Neural cell (in vitro differentiated cells): ENCODE measurements at regions not wholly inside any gene's neighbourhood (a gene's known extent, or its start where the extent isn't known, plus 50 kb on each side); places are given as distances from the start of the nearest gene placed in this dataset.

Experiments
- EP300 ChIP-seq: fragments of 450-650 bp; conservative IDR thresholded peaks from 2 replicates; pipeline ENCODE4 v1.6.1; 2014; ENCODE audit warnings: antibody characterized with exemption, mild to moderate bottlenecking, moderate library complexity; ENCODE audit not compliant: poor library complexity, severe bottlenecking
- EZH2 ChIP-seq: fragments of 200-600, 300-800 bp; shearing (Covaris generic), sonication (generic); IDR thresholded peaks from 2 replicates; pipeline ENCODE4 v1.6.1; 2014; ENCODE audit warnings: antibody characterized with exemption, low read length, borderline replicate concordance, mild to moderate bottlenecking; ENCODE audit not compliant: insufficient read depth, poor library complexity, severe bottlenecking
- POLR2AphosphoS5 ChIP-seq: IDR thresholded peaks from 2 replicates; pipeline ENCODE4 v1.6.1; 2012
- REST ChIP-seq: IDR thresholded peaks from 2 replicates; pipeline ENCODE4 v1.6.1; 2012; ENCODE audit warnings: borderline replicate concordance
- SMC3 ChIP-seq: fragments of 450-650 bp; conservative IDR thresholded peaks from 2 replicates; pipeline ENCODE4 v1.6.1; 2014; ENCODE audit warnings: antibody characterized with exemption, mild to moderate bottlenecking, moderate library complexity; ENCODE audit not compliant: poor library complexity
- TF ChIP-seq, protein P1 (sequence below): fragments of 450-650 bp; IDR thresholded peaks from 2 replicates; pipeline ENCODE4 v1.5.1; 2014; ENCODE audit warnings: antibody characterized with exemption, mild to moderate bottlenecking, moderate library complexity; ENCODE audit not compliant: poor library complexity, severe bottlenecking

GRCh38 chr10:8726084-8726778 is 671.7 kb downstream of the GATA3 start:
- no peak for TF ChIP-seq REST
- TF ChIP-seq POLR2AphosphoS5, result no peak
- TF ChIP-seq, protein P1, sequence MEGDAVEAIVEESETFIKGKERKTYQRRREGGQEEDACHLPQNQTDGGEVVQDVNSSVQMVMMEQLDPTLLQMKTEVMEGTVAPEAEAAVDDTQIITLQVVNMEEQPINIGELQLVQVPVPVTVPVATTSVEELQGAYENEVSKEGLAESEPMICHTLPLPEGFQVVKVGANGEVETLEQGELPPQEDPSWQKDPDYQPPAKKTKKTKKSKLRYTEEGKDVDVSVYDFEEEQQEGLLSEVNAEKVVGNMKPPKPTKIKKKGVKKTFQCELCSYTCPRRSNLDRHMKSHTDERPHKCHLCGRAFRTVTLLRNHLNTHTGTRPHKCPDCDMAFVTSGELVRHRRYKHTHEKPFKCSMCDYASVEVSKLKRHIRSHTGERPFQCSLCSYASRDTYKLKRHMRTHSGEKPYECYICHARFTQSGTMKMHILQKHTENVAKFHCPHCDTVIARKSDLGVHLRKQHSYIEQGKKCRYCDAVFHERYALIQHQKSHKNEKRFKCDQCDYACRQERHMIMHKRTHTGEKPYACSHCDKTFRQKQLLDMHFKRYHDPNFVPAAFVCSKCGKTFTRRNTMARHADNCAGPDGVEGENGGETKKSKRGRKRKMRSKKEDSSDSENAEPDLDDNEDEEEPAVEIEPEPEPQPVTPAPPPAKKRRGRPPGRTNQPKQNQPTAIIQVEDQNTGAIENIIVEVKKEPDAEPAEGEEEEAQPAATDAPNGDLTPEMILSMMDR, result no peak
- no peak for TF ChIP-seq SMC3
- TF ChIP-seq EZH2, result no peak
- TF ChIP-seq EP300, result no peak
